Raji (cell line): ENCODE measurements at regions not wholly inside any gene's neighbourhood (a gene's known extent, or its start where the extent isn't known, plus 50 kb on each side); places are given as distances from the start of the nearest gene placed in this dataset.

ENCODE experiments used
- POLR2A ChIP-seq: IDR thresholded peaks from 2 replicates; pipeline ENCODE4 v1.6.1; 2011; ENCODE audit warnings: low read depth, low read length, control low read depth; ENCODE audit not compliant: insufficient read depth

DNA sequence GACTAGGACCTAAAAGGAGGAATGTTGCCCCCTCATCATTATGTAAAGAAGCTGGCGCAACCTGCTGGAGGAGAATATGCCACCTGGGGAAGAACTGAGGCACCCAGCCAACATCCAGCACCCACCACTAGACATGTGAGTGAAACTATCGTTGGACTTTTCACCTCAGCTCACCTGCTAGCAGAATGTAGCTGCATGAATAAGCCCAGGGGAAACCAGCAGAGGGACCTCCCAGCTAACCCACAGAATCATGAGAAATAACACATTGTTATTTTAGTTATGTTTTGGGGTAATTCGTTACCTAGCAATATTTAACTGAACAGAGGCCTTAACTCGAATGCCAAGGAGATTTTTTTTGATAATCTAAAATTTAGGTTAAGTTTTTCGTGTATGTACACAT is 542.5 kb upstream of the DAB1 start:
- TF ChIP-seq POLR2A, result no peak

DNA sequence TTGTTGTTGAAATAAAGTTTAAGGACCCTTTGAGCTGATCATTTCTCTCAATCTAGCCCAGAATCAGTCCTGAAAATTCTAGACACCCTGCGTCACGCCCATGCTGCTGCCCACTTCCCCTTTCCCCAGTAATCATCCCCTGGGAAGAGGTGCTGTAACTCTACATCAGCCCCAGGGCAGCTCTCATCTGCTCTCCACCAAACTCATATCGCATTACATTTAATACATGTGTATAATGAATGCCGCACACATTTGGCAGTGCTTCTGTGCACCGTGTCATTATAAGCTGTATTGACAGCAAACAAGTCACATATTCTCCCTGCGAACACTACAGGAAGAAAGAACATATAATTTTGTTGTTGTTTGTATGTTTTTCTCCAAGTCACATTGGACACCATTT is 539.7 kb upstream of the DAB1 start:
- no peak for TF ChIP-seq POLR2A

DNA sequence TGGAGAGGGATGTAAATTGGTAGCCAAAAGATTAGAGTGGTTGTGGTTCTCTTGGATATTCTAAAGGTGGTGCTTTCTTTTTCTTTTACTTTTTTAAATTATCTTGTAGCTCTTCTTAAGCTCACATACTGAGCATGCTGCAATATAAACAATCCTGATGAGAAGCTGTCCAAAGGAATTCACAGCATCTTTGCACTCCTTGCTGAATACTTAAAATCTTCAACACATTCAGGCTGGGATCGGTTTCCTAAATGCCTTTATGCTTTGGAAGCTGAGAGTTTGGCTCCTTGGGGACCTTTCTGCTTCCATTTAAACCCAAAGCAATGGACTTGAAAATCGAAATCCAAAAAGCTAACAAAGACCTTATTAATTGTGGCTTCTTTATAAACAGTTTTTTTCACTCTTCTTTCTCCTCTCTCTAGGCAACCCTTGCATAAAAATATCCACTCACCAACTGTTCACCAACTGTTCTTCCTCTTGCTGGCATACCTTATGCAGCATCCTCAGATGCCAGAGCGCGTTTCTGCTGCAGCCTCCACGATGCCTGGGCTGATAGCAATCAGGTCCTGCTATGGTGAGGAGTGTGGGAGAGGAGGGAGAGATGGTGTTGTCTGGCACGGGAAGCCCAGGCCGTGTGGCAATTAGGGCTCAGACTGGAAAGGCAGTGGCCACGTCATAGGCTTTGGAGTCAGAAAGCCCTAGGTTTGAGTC is 535.8 kb upstream of the DAB1 start:
- no peak for TF ChIP-seq POLR2A

DNA sequence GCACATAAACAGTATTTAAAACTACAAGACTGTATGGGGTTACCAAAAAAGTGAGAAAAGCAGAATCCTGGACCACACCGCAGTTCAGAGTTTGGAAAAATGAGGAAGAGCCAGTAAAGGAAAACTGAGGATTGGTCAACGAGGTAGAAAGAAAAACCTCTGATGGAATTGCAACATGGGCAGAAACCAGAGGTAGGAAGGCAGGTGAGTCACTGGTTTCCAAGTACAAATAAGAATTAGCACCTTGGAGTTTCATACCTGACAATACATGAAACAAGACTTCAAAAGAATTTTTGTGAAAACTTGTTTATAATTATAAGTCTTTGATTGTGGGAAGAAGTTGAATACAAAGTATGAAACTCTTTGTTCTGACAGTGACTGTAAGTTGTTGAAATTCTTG is 533.7 kb upstream of the DAB1 start:
- no peak for TF ChIP-seq POLR2A

DNA sequence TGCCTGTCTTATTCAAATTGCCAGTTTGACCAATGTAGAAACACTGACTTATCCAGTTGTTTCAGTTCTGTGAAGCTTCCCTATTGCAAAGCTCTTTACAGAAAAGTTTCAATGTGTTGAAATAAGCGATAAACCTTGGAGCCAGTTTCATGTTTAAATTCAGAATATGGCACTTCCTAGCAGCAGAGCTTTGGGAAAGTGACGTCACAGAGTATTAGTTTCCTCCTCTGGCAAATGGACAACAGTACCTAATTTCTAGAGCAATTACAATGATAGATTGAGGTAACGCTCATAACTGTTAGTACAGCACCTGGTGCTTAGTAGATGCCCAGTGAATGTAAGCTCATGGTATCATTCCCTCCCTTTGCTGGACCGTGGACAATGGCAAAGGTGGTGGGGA is 527.5 kb upstream of the DAB1 start:
- TF ChIP-seq POLR2A, result no peak

DNA sequence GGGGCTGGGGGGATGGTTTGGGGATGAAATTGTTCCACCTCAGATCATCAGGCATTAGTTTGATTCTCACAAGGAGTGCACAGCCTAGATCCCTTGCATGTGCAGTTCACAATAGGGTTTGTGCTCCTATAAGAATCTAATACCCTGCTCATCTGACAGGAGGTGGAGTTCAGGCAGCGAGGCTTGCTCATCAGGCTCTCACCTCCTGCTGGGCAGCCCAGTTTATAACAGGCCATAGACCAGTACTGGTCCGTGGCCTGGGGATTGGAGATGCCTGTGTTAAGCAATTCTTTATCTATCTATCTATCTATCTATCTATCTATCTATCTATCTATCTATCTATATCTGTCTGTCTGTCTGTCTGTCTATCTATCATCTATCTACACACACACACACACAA is 525.3 kb upstream of the DAB1 start:
- TF ChIP-seq POLR2A, result no peak

DNA sequence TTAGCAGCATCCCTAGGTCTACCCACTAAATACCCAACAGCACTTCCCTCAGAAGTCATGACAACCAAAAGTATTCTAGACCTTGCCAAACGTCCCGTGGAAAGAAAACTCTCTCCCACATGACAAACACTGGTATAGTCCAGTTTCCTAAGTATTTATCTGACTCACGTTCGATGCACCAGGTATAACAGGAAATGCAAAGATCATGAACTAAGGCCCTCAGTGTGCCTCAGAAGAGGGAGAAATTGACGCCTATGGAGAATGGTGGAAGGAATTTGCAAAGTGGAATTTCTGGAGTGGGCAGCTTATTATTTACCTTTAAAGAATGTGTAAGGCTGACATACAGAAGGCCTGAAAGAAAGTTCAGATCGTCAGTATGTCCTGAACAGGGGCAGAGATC is 523.6 kb upstream of the DAB1 start:
- TF ChIP-seq POLR2A, result no peak

DNA sequence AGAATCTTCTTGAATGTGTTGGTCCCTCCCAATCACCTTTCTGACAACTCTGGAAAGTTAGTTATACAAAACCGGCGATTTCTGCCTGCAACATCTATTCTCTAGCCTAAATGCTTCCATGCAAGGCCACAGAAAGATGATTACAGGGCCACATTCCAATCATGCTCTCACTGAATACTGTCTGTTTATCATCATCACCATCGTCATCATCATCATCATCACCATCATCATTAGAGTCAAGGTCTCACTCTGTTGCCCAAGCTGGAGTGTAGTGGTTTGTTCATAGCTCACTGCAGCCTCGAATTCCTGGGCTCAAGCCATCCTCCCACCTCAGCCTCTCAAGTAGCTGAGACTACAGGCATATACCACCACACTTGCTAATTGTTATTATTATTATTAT is 521.2 kb upstream of the DAB1 start:
- TF ChIP-seq POLR2A, result no peak

DNA sequence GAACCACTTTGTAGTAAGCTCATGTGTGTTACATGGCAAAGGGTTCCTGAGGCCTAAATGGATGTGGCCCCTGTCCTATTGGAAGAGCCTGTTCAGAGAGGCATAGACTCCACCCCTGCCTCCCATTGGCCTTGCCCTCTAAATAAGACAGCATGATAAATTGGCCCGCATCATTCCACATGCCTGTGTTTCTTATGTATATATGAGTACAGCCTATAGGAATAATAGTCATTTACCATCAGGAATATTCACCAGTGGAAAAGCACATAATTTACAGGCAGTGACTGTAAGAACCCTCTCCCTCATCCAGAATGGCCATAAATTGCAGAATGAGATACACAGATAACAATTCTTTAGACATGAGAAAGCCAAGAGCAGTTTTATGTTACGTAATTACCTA is 519.5 kb upstream of the DAB1 start:
- TF ChIP-seq POLR2A, result no peak

DNA sequence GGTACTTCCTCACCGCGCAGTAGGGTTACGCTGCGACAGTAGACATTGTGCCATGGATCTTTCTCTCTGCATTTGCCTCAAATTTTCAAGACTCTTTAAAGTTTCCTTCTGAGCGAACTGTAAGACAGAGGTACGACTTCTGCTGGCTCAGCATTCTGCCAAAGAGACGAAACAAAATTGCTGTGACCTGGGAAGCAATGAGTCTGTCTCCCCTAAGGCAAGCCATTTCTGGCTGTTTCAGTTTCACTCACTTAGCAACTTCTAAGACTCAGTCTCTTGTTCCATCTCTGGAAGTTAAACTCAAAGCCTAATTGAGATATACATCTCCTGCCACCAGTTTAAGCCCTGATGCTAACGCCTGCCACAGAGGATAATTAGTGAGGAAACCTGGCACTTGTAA is 510.9 kb upstream of the DAB1 start:
- no peak for TF ChIP-seq POLR2A

DNA sequence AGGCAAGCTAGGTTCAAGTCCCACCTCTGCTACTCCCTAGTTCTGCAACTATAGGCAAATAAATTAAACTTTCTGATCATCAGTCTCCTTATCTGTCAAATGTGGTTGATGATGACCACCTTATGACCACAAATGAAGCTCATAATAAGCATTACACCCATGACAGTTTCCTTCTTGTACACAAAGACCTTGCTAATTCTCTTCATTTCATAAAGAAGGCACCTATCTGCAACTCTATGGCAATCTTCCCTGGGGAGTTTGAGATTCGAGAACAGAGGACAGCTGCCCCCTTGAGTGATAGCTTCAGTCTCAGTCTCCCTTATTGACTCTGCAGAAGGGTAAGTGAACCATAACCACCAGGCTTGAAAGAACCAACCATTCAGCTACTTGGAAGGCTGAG is 503.1 kb upstream of the DAB1 start:
- no peak for TF ChIP-seq POLR2A

DNA sequence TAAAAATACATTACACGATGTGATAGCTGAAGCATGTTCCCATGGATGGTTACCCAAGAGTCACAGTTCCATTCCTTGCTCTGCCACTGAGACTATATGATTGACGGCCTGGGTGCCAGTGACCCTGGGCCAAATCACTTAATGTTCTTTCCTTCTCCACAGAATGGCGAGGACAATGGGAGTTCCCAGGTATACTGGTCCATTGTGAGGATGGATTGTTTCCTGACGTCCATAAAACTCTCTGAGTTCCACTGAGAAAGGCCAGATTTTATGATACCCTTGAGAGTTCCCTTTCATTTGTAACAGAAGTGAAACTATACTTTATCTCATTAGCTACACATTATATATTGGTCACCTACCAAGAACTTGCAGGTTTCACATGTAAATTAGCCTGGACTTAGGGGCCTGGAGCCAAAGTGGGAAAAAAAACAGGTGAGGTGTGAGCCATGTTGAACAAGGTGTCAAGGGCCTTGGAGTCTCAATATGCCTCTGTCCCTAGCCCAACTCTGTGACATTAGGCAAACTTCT is 502.2 kb upstream of the DAB1 start:
- TF ChIP-seq POLR2A, result no peak

DNA sequence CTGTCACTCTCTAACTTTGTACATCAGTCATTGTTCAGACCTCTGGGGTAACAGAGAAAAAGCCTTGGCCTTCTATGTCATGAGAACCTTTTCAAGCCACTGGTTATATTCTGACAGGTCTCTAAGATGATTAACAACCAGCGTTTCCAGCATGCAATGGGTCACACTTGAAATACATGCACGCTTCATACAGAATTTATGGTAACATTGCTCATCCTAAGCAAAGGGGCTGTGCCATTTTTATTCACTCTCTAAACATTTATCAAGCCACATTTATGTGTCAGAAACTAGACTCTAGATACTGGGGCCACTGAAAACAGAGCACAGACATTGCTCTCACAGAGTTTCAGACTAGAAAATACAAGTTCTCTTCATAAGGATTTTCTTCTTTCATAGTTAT is 501.4 kb upstream of the DAB1 start:
- no peak for TF ChIP-seq POLR2A

DNA sequence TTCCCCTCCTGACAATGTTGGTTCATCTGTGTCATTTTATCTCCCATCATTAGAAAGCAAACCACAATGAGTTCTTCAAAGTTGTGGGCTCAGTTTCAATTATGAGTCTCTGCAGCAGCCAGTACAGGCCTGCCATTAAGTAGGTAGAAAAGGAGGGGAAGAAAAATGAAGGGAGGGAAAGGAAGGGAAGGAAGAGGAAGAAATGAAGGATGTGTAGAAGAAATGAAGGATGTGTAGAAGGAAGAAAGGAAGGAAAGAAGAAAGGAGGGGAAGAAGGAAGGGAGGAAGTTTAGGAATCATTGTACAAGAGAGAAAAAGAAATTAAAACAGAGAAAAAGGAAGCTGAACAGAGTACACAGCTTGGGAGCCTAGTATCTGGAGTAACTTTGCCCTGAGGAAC is 498.3 kb upstream of the DAB1 start:
- TF ChIP-seq POLR2A, result no peak

DNA sequence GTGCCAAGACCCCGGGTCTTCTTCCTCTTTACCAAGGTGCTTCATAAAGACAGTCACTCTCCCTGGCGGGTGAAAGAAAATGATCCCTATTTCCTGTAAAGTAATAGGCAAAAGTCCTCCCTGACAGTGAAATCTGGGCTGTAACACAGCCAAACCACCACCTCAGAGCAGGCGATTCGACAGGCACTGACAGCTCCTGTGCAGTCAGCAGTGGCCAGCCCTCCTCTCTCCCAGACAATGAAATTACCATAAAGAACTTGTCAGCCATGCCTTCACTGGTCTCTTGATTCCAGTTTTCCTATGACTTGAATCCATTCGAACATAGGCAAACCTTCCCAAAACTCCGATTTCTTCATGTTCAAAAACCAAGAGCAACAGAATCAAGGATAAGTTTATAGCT is 492.2 kb upstream of the DAB1 start:
- no peak for TF ChIP-seq POLR2A

DNA sequence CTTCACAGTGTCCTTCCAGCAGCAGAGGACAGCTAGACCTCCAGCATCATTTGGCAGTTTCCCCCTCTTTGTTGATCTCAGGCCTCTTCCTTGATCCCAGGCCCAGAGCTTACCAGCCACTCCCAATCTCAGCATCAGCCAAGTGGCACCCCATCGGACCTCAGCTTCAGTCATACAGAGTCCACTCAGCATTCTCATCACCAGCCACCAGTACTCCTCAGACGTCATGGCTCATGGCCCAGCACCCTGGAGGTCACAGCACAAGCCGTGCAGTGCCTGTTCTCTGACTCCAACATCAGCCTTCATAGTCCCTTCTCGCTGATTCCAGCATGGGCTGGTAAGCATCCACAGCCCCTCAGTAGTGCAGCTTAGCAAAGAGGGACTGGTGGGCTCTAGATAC is 487.6 kb upstream of the DAB1 start:
- no peak for TF ChIP-seq POLR2A

DNA sequence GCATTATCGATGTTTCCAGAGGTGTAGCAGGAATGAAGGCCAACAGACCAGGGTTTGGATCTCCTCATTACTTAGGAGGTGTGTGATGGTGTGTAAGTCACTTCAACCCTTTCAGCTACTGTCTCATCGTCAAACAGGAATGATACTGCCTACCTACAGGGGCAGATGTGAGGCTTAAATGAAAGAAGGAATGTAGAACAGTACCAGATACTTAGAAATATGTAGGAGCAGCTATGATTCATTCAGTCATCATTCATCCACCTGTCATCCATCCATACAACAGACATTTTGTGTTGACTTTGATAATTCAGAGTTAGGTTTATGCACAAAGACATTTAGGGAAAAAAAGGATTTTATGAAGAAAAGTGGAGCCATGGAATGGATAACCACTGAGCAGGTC is 486.9 kb upstream of the DAB1 start:
- no peak for TF ChIP-seq POLR2A

DNA sequence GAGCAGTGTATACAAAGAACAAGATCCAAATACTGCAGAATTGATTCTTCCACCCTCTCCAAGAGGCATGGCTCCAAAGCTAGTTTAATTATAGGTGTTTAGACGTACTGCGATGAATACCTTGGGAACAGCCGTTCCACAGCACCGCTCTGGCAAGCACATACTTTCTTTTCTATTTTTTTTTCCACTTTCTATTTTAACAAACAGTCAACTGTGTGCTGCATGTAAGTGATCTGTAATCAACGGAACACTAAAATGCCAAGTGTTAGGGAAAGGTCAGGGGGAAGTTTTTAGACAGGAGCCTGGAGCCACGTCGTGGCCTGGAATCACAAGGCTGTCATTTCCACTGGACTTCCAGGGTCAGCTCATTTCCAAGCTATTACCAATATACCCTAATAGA is 486.4 kb upstream of the DAB1 start:
- TF ChIP-seq POLR2A, result no peak
